Naive thymus-derived CD4-positive, alpha-beta T cell (primary cell): ENCODE measurements at regions not wholly inside any gene's neighbourhood (a gene's known extent, or its start where the extent isn't known, plus 50 kb on each side); places are given as distances from the start of the nearest gene placed in this dataset.

Experiments used
- ATAC-seq: fragments of 150-1000 bp; cut with Tn5 transposase; 2 replicates; pipeline ENCODE4 v1.10.0; 2021; ENCODE audit warnings: mild to moderate bottlenecking, moderate library complexity
- CTCF ChIA-PET: fragments of 350-600 bp; sonication (Branson Sonifier 250); formaldehyde crosslinking; loops from one replicate; lab custom pipeline; 2021; ENCODE audit warnings: antibody characterized with exemption; lab: Charles Lee
- POLR2A ChIA-PET: fragments of 350-600 bp; sonication (Branson Sonifier 250); formaldehyde crosslinking; loops from one replicate; lab custom pipeline; 2021; ENCODE audit warnings: antibody characterized with exemption, inconsistent platforms; lab: Charles Lee
- DNase-seq, 9 donors: peaks; one replicate each; pipeline versions ENCODE4 v3.0.0 to v3.0.0-alpha.2; 2020 to 2022; ENCODE audit warnings: mixed read lengths in 1 of 9
- H3K27ac ChIP-seq: one replicate; pipeline ENCODE4 v1.7.0; 2013; ENCODE audit warnings: mild to moderate bottlenecking, low read depth, low read length, moderate library complexity
- H3K27me3 ChIP-seq, 2 donors: one replicate each; pipeline ENCODE4 v1.7.0; 2013; ENCODE audit warnings: low read length in 2 of 2, mild to moderate bottlenecking in 2 of 2, moderate library complexity in 2 of 2; ENCODE audit not compliant: control insufficient read depth in 2 of 2, insufficient read depth in 2 of 2
- H3K36me3 ChIP-seq, 3 experiments: 1 replicate in 2 of 3; 2 replicates in 1 of 3; pipeline ENCODE4 v1.7.0; 2013; ENCODE audit warnings: low read length in 3 of 3, mild to moderate bottlenecking in 3 of 3, moderate library complexity in 1 of 3; ENCODE audit not compliant: insufficient read depth in 3 of 3, control insufficient read depth in 2 of 3
- H3K4me1 ChIP-seq, 2 donors: one replicate each; pipeline ENCODE4 v1.7.0; 2013; ENCODE audit warnings: low read length in 2 of 2, mild to moderate bottlenecking in 2 of 2, moderate library complexity in 1 of 2; ENCODE audit not compliant: control insufficient read depth in 2 of 2, insufficient read depth in 2 of 2
- H3K4me3 ChIP-seq: 2 replicates; pipeline ENCODE4 v1.7.0; 2013; ENCODE audit warnings: mild to moderate bottlenecking, low read length
- H3K9me3 ChIP-seq, 3 experiments: 1 replicate in 2 of 3; 2 replicates in 1 of 3; pipeline ENCODE4 v1.7.0; 2013; ENCODE audit warnings: low read length in 3 of 3; ENCODE audit not compliant: control insufficient read depth in 2 of 3
- H3K27ac Mint-ChIP-seq, 9 donors: one replicate each; pipeline ENCODE4 v1.8.0; 2020 to 2022; ENCODE audit warnings: mixed read lengths in 9 of 9, mild to moderate bottlenecking in 8 of 9, moderate library complexity in 5 of 9, inconsistent platforms in 2 of 9
- H3K27me3 Mint-ChIP-seq, 5 donors: one replicate each; pipeline ENCODE4 v1.8.0; 2021 to 2022; ENCODE audit warnings: mixed read lengths in 5 of 5, mild to moderate bottlenecking in 1 of 5
- H3K36me3 Mint-ChIP-seq, 5 donors: one replicate each; pipeline ENCODE4 v1.8.0; 2020 to 2022; ENCODE audit warnings: mixed read lengths in 5 of 5, mild to moderate bottlenecking in 3 of 5, inconsistent platforms in 1 of 5
- H3K4me1 Mint-ChIP-seq, 7 donors: one replicate each; pipeline ENCODE4 v1.8.0; 2020 to 2022; ENCODE audit warnings: mixed read lengths in 7 of 7, mild to moderate bottlenecking in 3 of 7, inconsistent platforms in 1 of 7
- H3K4me3 Mint-ChIP-seq, 10 donors: one replicate each; pipeline ENCODE4 v1.8.0; 2020 to 2022; ENCODE audit warnings: mild to moderate bottlenecking in 10 of 10, mixed read lengths in 10 of 10, moderate library complexity in 6 of 10, inconsistent platforms in 2 of 10
- H3K9me3 Mint-ChIP-seq, 11 donors: one replicate each; pipeline ENCODE4 v1.8.0; 2020 to 2022; ENCODE audit warnings: mixed read lengths in 11 of 11, mild to moderate bottlenecking in 4 of 11, inconsistent platforms in 1 of 11, moderate library complexity in 1 of 11
- intact Hi-C, 2 donors: fragments of 100-400 bp; cut with micrococcal nuclease; formaldehyde crosslinking; loops; one replicate each; pipeline ENCODE4 v1.15.1; 2023

GRCh38 chr11:115678942-115679341 lies 174.7 kb upstream of the CADM1 start:
- Mint-ChIP-seq H3K36me3 (no peaks in the 10 kb centered on the region), H3K27me3 (peaks cover 0 to 15% (median 6%) of the 10 kb centered on the region in 5 donors), H3K4me3 (no peak overlapping the region), H3K4me1 (no peaks in the 10 kb centered on the region), H3K27ac (no peak overlapping the region), H3K9me3 (peaks cover 0 to 7% (median 4%) of the 10 kb centered on the region in 11 donors)
- DNase-seq (no peak), ATAC-seq (no peak)
- no peaks in the 10 kb centered on the region for H3K9me3 ChIP-seq
- H3K4me3 ChIP-seq = no peak overlapping the region
- no peaks in the 10 kb centered on the region for H3K27me3 ChIP-seq
- intact Hi-C loops = no loop called here
- no peaks in the 10 kb centered on the region for H3K36me3 ChIP-seq
- ChIA-PET POLR2A (no interaction called here), CTCF (no interaction called here)
- H3K4me1 ChIP-seq = no peaks in the 10 kb centered on the region
- H3K27ac ChIP-seq = no peak overlapping the region

DNA sequence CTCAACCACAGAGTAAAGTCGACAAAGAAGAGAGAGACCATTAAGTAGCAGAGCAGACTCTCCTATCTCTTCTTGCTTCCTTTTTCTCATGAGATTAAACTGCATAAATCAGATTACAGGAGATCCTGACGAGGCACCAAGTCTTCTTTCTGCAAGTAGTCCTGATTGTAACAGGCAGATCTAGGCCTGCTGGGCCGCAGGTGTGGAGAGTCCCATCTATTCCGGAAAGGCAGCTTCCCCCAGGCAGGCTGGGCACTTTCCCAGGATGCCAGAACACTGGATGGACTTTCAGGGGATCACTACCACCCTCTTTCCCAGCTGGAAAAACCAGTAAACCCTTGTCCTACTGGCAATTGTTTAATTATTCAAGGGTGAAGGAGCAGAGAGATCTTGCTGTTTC lies 173.0 kb upstream of the CADM1 start:
- H3K4me1 Mint-ChIP-seq = no peaks in the 10 kb centered on the region
- Histone ChIP-seq H3K9me3 (no peaks in the 10 kb centered on the region), H3K27ac (no peak overlapping the region), H3K27me3 (no peaks in the 10 kb centered on the region), H3K36me3 (no peaks in the 10 kb centered on the region), H3K4me3 (no peak overlapping the region), H3K4me1 (no peaks in the 10 kb centered on the region)
- intact Hi-C loops = no loop called here
- ChIA-PET POLR2A (no interaction called here), CTCF (no interaction called here)
- no peaks in the 10 kb centered on the region for H3K36me3 Mint-ChIP-seq
- ATAC-seq = no peak
- no peak for DNase-seq
- H3K27ac Mint-ChIP-seq = no peak overlapping the region
- H3K9me3 Mint-ChIP-seq = peaks cover 0 to 2% (median 0%) of the 10 kb centered on the region in 11 donors
- H3K4me3 Mint-ChIP-seq = no peak overlapping the region
- H3K27me3 Mint-ChIP-seq = peaks cover 0 to 4% (median 0%) of the 10 kb centered on the region in 5 donors

DNA sequence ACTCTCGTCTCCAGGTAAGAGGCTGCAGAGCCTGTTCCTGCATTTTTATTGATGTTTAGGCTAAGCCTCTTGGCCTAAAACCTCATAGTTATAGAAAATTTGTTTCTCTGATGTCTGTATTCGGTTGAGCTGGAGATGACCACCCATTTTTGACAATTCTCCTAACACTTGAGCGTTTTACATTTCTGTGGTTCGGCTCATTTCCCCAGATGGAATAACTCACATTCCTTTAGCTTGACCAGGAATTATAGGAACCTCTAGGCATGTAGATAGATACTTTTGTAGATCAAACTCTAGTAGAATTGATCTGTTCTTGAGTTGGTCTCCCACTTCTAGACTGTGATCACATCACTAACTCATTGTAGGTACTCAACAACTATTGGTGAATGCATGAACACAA lies 172.6 kb upstream of the CADM1 start:
- H3K27ac ChIP-seq = no peak overlapping the region
- Mint-ChIP-seq H3K27me3 (peaks cover 0 to 4% (median 0%) of the 10 kb centered on the region in 5 donors), H3K36me3 (no peaks in the 10 kb centered on the region), H3K4me1 (no peaks in the 10 kb centered on the region), H3K27ac (no peak overlapping the region), H3K4me3 (no peak overlapping the region), H3K9me3 (peaks cover 0 to 2% (median 0%) of the 10 kb centered on the region in 11 donors)
- POLR2A ChIA-PET = no interaction called here
- H3K4me3 ChIP-seq = no peak overlapping the region
- H3K27me3 ChIP-seq = no peaks in the 10 kb centered on the region
- DNase-seq = no peak
- H3K36me3 ChIP-seq = no peaks in the 10 kb centered on the region
- intact Hi-C loops = no loop called here
- no peak for ATAC-seq
- H3K9me3 ChIP-seq = no peaks in the 10 kb centered on the region
- H3K4me1 ChIP-seq = no peaks in the 10 kb centered on the region
- CTCF ChIA-PET = no interaction called here

GRCh38 chr11:115676206-115676605 lies 172.0 kb upstream of the CADM1 start:
- no peak for ATAC-seq
- H3K4me3 Mint-ChIP-seq = no peak overlapping the region
- POLR2A ChIA-PET = no interaction called here

GRCh38 chr11:115674937-115675544 lies 170.8 kb upstream of the CADM1 start:
- H3K36me3 Mint-ChIP-seq = no peaks in the 10 kb centered on the region
- intact Hi-C loops = no loop called here
- no peak overlapping the region for H3K27ac Mint-ChIP-seq
- CTCF ChIA-PET = no interaction called here
- peaks cover 0 to 1% (median 0%) of the 10 kb centered on the region in 11 donors for H3K9me3 Mint-ChIP-seq
- H3K27me3 ChIP-seq = no peaks in the 10 kb centered on the region
- peaks cover 0 to 6% (median 0%) of the 10 kb centered on the region in 5 donors for H3K27me3 Mint-ChIP-seq
- no peak overlapping the region for H3K27ac ChIP-seq
- H3K4me1 ChIP-seq = no peaks in the 10 kb centered on the region
- DNase-seq (no peak), ATAC-seq (no peak)
- no peaks in the 10 kb centered on the region for H3K4me1 Mint-ChIP-seq
- no peaks in the 10 kb centered on the region for H3K9me3 ChIP-seq
- no peak overlapping the region for H3K4me3 ChIP-seq
- POLR2A ChIA-PET = no interaction called here
- H3K4me3 Mint-ChIP-seq = no peak overlapping the region
- H3K36me3 ChIP-seq = no peaks in the 10 kb centered on the region

More at GRCh38 chr11:115676206-115676605, 172.0 kb upstream of the CADM1 start:
- Histone ChIP-seq H3K9me3 (no peaks in the 10 kb centered on the region), H3K27me3 (no peaks in the 10 kb centered on the region), H3K4me3 (no peak overlapping the region), H3K4me1 (no peaks in the 10 kb centered on the region), H3K27ac (no peak overlapping the region), H3K36me3 (no peaks in the 10 kb centered on the region)
- DNase-seq = no peak
- intact Hi-C loops = no loop called here
- H3K9me3 Mint-ChIP-seq = peaks cover 0 to 2% (median 0%) of the 10 kb centered on the region in 11 donors
- H3K36me3 Mint-ChIP-seq = no peaks in the 10 kb centered on the region
- H3K4me1 Mint-ChIP-seq = no peaks in the 10 kb centered on the region
- no peak overlapping the region for H3K27ac Mint-ChIP-seq
- CTCF ChIA-PET = no interaction called here
- peaks cover 0 to 4% (median 0%) of the 10 kb centered on the region in 5 donors for H3K27me3 Mint-ChIP-seq

- intact Hi-C loops = no loop called here
- Mint-ChIP-seq H3K27me3 (peaks cover 0 to 12% (median 0%) of the 10 kb centered on the region in 5 donors), H3K27ac (no peak overlapping the region), H3K36me3 (no peaks in the 10 kb centered on the region), H3K9me3 (peaks cover 0 to 1% (median 0%) of the 10 kb centered on the region in 11 donors), H3K4me3 (no peak overlapping the region), H3K4me1 (no peaks in the 10 kb centered on the region)
- Histone ChIP-seq H3K4me1 (no peaks in the 10 kb centered on the region), H3K9me3 (no peaks in the 10 kb centered on the region), H3K27me3 (no peaks in the 10 kb centered on the region), H3K4me3 (no peak overlapping the region), H3K36me3 (no peaks in the 10 kb centered on the region), H3K27ac (no peak overlapping the region)
- CTCF ChIA-PET = no interaction called here
- DNase-seq (no peak), ATAC-seq (no peak)
- POLR2A ChIA-PET = no interaction called here
Observed at GRCh38 chr11:115674176-115674936, 170.1 kb upstream of the CADM1 start.

- Mint-ChIP-seq H3K4me1 (no peaks in the 10 kb centered on the region), H3K36me3 (no peaks in the 10 kb centered on the region), H3K4me3 (no peak overlapping the region), H3K27me3 (peaks cover 0 to 12% (median 2%) of the 10 kb centered on the region in 5 donors), H3K9me3 (peaks cover 0 to 3% (median 0%) of the 10 kb centered on the region in 11 donors), H3K27ac (no peak overlapping the region)
- Histone ChIP-seq H3K36me3 (no peaks in the 10 kb centered on the region), H3K4me3 (no peak overlapping the region), H3K4me1 (no peaks in the 10 kb centered on the region), H3K27ac (no peak overlapping the region), H3K9me3 (no peaks in the 10 kb centered on the region), H3K27me3 (no peaks in the 10 kb centered on the region)
- DNase-seq (no peak), ATAC-seq (no peak)
- intact Hi-C loops = no loop called here
- ChIA-PET POLR2A (no interaction called here), CTCF (no interaction called here)
Observed at GRCh38 chr11:115673720-115674119, 169.5 kb upstream of the CADM1 start.
